ENCODE measurements at regions not wholly inside any gene's neighbourhood (a gene's known extent, or its start where the extent isn't known, plus 50 kb on each side); places are given as distances from the start of the nearest gene placed in this dataset.

- TF ChIP-seq, protein P1, sequence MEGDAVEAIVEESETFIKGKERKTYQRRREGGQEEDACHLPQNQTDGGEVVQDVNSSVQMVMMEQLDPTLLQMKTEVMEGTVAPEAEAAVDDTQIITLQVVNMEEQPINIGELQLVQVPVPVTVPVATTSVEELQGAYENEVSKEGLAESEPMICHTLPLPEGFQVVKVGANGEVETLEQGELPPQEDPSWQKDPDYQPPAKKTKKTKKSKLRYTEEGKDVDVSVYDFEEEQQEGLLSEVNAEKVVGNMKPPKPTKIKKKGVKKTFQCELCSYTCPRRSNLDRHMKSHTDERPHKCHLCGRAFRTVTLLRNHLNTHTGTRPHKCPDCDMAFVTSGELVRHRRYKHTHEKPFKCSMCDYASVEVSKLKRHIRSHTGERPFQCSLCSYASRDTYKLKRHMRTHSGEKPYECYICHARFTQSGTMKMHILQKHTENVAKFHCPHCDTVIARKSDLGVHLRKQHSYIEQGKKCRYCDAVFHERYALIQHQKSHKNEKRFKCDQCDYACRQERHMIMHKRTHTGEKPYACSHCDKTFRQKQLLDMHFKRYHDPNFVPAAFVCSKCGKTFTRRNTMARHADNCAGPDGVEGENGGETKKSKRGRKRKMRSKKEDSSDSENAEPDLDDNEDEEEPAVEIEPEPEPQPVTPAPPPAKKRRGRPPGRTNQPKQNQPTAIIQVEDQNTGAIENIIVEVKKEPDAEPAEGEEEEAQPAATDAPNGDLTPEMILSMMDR (IDR thresholded peaks at IDR 0.05), result no peak
- no peak for TF ChIP-seq POLR2AphosphoS5 (IDR thresholded peaks at IDR 0.05)
- TF ChIP-seq POLR2A (IDR thresholded peaks at IDR 0.05), result no peak
Observed at GRCh38 chr12:75833268-75833667, 198.3 kb downstream of the PHLDA1 start.

Measured in breast epithelium (tissue), 3 donors.